Activated CD4-positive, alpha-beta T cell treated with anti-CD3 and anti-CD28 coated beads, Interleukin-2, amount 10 ng/mL, durations not matched to agents 7 days and 5 days (primary cell): ENCODE measurements at regions not wholly inside any gene's neighbourhood (a gene's known extent, or its start where the extent isn't known, plus 50 kb on each side); places are given as distances from the start of the nearest gene placed in this dataset.

Source experiments
- CTCF ChIA-PET: fragments of 350-600 bp; sonication (Branson Sonifier 250); formaldehyde crosslinking; loops from one replicate; lab custom pipeline; 2021; ENCODE audit warnings: antibody characterized with exemption; lab: Charles Lee
- POLR2A ChIA-PET: fragments of 350-600 bp; sonication (Branson Sonifier 250); formaldehyde crosslinking; loops from one replicate; lab custom pipeline; 2021; ENCODE audit warnings: antibody characterized with exemption; lab: Charles Lee
- DNase-seq: peaks from one replicate; pipeline ENCODE4 v3.0.0-alpha.2; 2020
- H3K27ac Mint-ChIP-seq: one replicate; pipeline ENCODE4 v1.8.0; 2021; ENCODE audit warnings: mild to moderate bottlenecking, moderate library complexity, mixed read lengths
- H3K27me3 Mint-ChIP-seq: one replicate; pipeline ENCODE4 v1.8.0; 2021; ENCODE audit warnings: mixed read lengths
- H3K36me3 Mint-ChIP-seq: one replicate; pipeline ENCODE4 v1.8.0; 2021; ENCODE audit warnings: low read depth, mixed read lengths
- H3K4me1 Mint-ChIP-seq: one replicate; pipeline ENCODE4 v1.8.0; 2021; ENCODE audit warnings: mixed read lengths
- H3K4me3 Mint-ChIP-seq: one replicate; pipeline ENCODE4 v1.8.0; 2021; ENCODE audit warnings: mild to moderate bottlenecking, moderate library complexity, mixed read lengths
- H3K9me3 Mint-ChIP-seq: one replicate; pipeline ENCODE4 v1.8.0; 2021; ENCODE audit warnings: mixed read lengths

DNA sequence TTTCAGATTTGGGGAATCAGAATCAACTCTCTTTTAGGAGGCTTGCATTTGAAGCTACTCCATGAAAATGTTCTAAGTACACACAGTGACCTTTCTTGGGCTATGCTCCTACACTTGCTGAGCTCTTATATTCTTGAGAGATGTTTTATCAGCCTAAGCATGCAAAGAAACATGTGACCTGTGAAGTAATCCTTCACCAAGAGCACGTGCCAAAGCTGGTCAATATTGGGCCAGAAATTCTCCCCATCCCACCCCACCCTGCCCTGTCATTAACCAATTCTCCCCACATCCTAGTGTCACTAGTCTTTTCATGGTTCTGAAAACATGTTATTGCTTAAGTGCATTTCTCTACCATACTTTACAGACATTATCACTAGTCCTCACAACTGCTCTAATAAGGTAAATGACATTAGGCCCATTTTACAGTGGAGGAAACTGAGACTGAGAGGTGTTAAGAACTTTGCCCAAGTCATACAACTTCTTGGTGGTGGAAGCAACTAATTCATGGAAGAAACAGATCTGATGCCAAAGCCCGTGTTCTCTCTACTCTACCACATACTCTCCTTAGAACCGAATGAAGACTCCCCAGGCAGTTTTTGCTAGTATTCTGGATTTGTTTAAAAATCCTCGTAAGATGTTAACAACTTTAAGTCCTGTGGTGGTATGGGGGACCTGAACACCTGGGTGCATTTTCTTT lies 200.6 kb downstream of the PTEN start:
- ChIA-PET POLR2A (no interaction called here), CTCF (interaction anchor here (0.5 to 1.0 kb wide), 3 partner anchors 9 to 747 kb away, joined by 3 read pairs; no protein-coding TSS in a partner anchor)
- Mint-ChIP-seq H3K4me3 (no peak overlapping the region), H3K4me1 (peaks cover 48% of the 10 kb centered on the region), H3K27me3 (no peaks in the 10 kb centered on the region), H3K36me3 (peaks cover 11% of the 10 kb centered on the region), H3K27ac (no peak overlapping the region), H3K9me3 (peaks cover 8% of the 10 kb centered on the region)
- no peak for DNase-seq

DNA sequence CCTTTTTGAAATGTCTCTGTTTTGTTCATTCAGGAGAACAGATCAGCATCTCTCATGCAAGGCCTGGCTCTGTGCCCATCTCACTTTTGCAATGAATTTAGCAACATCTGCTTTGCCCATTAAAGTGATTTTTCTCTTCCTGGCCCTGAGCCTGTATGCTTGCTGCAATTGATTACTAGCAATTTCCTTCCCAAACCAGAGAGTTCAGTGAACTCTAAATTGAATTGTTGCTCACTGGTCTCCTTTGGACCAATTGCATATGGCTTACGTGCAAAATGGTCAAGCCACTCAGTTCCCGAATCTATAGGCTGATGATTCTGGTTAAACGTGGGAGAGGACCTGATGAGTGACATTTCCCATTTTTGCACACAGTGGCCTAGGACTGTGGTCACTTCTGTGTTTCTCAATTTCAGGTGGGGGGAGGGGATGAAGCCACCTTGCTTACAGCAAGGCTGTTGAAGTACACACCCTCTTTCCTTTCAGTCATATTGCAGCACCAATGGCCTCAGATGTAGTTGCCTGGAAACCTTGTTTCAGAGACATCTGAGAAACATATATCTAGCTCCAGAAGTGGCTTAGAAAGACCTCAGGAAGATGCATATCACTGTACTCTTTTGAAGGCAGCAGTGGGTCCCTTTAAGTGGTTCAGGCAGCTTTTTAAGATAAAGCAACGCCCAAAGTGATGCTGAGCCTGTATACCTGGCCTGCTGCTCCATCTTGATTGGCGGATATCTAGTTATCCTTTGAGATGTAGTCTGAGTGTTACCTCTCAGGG lies 201.4 kb downstream of the PTEN start:
- CTCF ChIA-PET = interaction anchor here (1.2 kb wide), 1 partner anchor 11 kb away, joined by 3 read pairs; no protein-coding TSS in a partner anchor
- Mint-ChIP-seq H3K36me3 (peaks cover 11% of the 10 kb centered on the region), H3K9me3 (peaks cover 8% of the 10 kb centered on the region), H3K4me1 (peaks cover 48% of the 10 kb centered on the region), H3K27ac (peak overlapping the region; percentile 72), H3K27me3 (no peaks in the 10 kb centered on the region), H3K4me3 (no peak overlapping the region)
- POLR2A ChIA-PET = no interaction called here
- peak; percentile 64 for DNase-seq

DNA sequence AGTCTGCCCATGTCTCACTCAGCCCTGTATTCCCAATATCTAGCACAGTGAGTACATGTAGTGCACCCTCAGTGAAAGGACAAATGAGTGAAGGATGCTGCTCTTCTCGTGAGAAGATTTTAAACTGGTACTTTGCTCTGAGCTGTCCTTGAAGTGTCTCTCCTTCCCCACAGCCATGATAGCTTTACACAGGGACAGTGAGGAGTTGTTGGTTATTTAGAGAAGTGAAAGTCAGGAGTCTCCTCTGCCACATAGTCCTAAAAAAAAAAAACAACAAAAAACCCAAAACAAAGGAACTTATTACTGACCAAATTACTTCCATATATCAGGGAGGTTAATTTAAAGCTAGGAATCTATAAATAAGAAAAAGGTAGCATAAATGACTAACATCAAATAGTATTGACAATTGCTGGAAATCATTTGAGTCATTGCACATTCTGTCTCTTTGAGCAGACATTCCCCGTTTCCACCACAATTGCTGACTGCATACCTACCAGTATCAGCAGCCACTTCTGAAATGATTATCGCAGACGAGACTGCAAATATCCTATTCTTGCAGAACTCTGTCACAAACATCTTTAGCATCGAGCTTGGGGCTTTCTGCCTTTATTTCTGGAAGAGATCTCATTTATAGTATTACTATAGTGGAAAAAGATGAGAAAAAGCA lies 202.1 kb downstream of the PTEN start:
- Mint-ChIP-seq H3K9me3 (peaks cover 6% of the 10 kb centered on the region), H3K27ac (peak overlapping the region; percentile 72), H3K4me3 (no peak overlapping the region), H3K27me3 (peaks cover 5% of the 10 kb centered on the region), H3K36me3 (peaks cover 11% of the 10 kb centered on the region), H3K4me1 (peaks cover 48% of the 10 kb centered on the region)
- ChIA-PET POLR2A (interaction anchor here (0.6 kb wide), 2 partner anchors 11 to 206 kb away, joined by 4 to 5 read pairs; no protein-coding TSS in a partner anchor), CTCF (interaction anchor here (0.6 to 1.4 kb wide), 4 partner anchors 11 to 325 kb away, joined by 3 to 4 read pairs (median 3); no protein-coding TSS in a partner anchor)
- no peak for DNase-seq

DNA sequence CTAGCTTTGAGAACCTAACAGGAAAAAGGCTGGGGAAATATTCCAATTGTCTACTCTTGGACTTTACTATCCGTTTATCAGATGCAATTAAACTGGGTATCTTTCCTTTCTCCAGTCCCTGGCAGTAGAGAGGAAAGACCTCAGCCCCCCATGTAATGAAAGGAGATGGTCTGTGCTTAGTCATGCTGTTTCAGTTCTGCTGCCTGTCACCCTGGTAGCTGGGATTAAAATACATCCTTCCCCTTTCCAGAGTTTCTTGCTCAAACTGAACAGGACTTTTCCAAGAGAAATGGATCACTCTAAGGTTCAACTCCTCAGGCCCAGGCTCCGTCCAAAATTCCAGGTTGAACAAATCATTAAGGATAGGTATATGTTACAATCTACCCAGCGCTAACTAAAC lies 202.9 kb downstream of the PTEN start:
- Mint-ChIP-seq H3K36me3 (peaks cover 11% of the 10 kb centered on the region), H3K4me3 (no peak overlapping the region), H3K9me3 (peaks cover 6% of the 10 kb centered on the region), H3K27me3 (peaks cover 10% of the 10 kb centered on the region), H3K27ac (peak overlapping the region; percentile 77), H3K4me1 (peaks cover 48% of the 10 kb centered on the region)
- CTCF ChIA-PET = interaction anchor here (0.8 to 1.4 kb wide), 4 partner anchors 9 to 324 kb away, joined by 3 to 4 read pairs (median 3); no protein-coding TSS in a partner anchor
- DNase-seq = no peak
- POLR2A ChIA-PET = interaction anchor here (0.6 kb wide), 2 partner anchors 267 to 494 kb away, joined by 4 to 5 read pairs; no protein-coding TSS in a partner anchor

DNA sequence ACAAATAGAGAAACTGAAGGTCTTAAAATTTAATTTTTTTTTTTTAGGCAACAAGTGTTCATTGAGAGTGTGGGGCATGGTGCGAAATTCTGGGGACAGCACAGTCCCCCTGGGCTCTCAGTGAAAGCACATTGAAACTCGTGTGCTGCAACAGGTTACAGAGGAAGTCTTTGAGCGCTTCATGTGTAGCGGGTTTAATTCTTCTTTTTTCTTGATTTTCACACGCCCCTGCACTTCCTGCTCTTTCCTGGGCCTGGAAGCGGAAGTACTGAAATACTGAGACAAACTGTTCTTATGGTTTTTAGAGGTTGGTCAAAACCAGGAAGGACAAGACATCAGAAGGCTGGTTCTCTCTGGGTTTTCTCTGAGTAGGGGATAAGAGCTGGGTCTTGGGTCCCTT lies 203.5 kb downstream of the PTEN start:
- Mint-ChIP-seq H3K27me3 (peaks cover 10% of the 10 kb centered on the region), H3K27ac (peak overlapping the region; percentile 77), H3K9me3 (peaks cover 6% of the 10 kb centered on the region), H3K4me3 (no peak overlapping the region), H3K36me3 (peaks cover 11% of the 10 kb centered on the region), H3K4me1 (peaks cover 49% of the 10 kb centered on the region)
- CTCF ChIA-PET = interaction anchor here (0.6 to 1.4 kb wide), 3 partner anchors 8 to 323 kb away, joined by 3 read pairs; no protein-coding TSS in a partner anchor
- POLR2A ChIA-PET = interaction anchor here (0.6 kb wide), 2 partner anchors 267 to 493 kb away, joined by 4 to 5 read pairs; no protein-coding TSS in a partner anchor
- DNase-seq = peak; percentile 40

DNA sequence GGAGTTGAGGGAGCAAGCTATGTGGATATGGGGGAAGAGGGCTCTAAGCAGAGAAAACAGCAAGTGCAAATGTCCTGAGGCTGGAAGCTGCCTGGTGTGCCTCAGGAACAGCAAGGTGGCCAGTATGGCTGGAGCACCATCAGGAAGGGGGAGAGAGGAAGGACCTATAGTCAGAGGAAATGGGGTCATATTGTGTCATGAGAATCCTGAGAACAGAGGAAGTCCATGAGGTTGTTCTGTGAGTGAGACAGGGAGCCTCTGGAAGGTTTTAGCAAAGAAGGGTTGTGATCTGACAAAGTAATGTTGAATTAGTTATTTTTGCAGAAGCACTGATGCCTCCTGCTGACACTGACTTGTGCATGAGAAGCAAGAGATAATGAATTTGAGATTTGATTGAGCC lies 204.3 kb downstream of the PTEN start:
- no peak for DNase-seq
- Mint-ChIP-seq H3K36me3 (peaks cover 11% of the 10 kb centered on the region), H3K4me1 (peaks cover 49% of the 10 kb centered on the region), H3K4me3 (no peak overlapping the region), H3K27ac (no peak overlapping the region), H3K9me3 (peaks cover 6% of the 10 kb centered on the region), H3K27me3 (peaks cover 10% of the 10 kb centered on the region)
- ChIA-PET CTCF (no interaction called here), POLR2A (no interaction called here)

DNA sequence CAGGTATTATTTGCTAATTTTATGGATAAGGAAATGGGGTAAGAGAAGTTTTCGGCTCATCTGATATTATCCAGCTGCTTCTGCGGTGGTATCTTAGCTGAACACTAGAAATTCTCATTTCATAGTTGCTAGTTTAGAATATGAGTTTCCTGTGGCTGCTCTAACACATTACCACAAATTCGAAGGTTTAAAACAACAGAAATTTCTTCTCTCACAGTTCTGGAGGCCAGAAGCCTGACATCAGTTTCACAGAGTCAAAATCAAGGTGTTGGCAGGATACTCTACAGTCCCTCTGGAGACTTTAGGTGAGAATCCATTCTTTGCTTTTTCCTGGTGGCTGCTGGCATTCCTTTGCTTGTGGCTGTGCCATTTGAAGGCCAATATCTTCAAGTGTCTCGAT lies 205.9 kb downstream of the PTEN start:
- ChIA-PET POLR2A (no interaction called here), CTCF (interaction anchor here (1.6 kb wide), 1 partner anchor 10 kb away, joined by 3 read pairs; no protein-coding TSS in a partner anchor)
- peaks cover 13% of the 10 kb centered on the region for H3K36me3 Mint-ChIP-seq
- peaks cover 6% of the 10 kb centered on the region for H3K9me3 Mint-ChIP-seq
- peaks cover 41% of the 10 kb centered on the region for H3K4me1 Mint-ChIP-seq
- H3K4me3 Mint-ChIP-seq = no peak overlapping the region
- no peak for DNase-seq
- H3K27ac Mint-ChIP-seq = no peak overlapping the region
- peaks cover 10% of the 10 kb centered on the region for H3K27me3 Mint-ChIP-seq

DNA sequence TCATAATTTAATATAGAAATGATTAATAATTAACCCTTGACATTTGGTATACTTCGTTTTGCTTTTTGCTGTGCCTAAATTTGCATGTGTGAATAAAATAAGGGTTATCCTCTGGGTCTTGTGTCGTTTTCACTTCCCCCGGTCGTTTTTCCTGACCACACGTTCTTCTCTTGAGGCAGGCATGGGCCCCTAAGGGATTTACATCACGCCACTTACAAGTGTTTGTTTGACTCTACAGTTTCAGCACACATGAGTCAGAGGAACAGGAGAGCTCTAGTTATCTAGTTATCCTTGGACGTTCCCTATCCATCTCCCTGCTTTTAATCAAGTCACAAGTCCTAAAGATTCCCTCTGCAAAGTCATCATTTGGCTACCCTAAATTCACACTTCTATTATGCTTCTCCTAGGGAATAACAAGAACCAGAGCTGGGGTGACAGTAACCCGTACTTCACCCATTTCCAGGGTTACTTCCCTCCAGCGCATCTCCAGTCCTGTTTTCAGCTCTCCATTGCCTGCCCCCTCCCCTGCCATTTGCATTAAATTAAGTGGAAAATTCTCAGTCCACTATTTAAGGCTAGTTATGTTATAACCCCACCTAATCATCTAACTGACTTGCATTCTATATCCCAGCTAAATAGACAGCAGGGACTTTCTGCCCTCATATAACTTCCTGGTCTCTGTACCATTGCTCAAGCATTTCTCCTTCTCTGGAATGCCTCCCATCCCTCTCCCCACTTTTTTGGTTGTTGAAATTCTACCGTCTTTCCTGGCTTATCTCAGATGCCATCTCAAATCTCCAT lies 206.9 kb downstream of the PTEN start:
- peaks cover 6% of the 10 kb centered on the region for H3K9me3 Mint-ChIP-seq
- no peak overlapping the region for H3K27ac Mint-ChIP-seq
- CTCF ChIA-PET = interaction anchor here (0.8 kb wide), 1 partner anchor 266 kb away, joined by 3 read pairs; no protein-coding TSS in a partner anchor
- peaks cover 12% of the 10 kb centered on the region for H3K27me3 Mint-ChIP-seq
- DNase-seq = no peak
- POLR2A ChIA-PET = no interaction called here
- no peak overlapping the region for H3K4me3 Mint-ChIP-seq
- peaks cover 13% of the 10 kb centered on the region for H3K36me3 Mint-ChIP-seq
- peaks cover 33% of the 10 kb centered on the region for H3K4me1 Mint-ChIP-seq

DNA sequence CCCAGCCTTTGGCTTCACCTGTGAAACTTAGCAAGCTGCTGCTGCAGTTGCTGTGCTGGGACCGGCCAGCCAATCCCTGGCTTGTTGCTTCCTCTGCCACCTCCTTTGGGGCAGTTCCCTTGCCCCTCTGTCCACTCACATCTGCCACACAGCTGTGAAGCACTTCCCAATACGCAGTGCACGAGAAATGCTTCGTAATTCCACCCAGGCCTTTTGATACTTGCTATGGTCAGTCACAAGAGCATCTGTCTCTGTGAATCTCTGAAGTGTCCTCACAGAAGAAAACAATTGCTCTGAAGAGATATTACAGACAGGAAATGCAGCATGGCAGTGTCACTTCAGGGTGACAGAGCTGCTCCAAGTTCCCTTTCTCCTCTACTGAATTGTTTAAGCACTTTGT lies 208.5 kb downstream of the PTEN start:
- Mint-ChIP-seq H3K27me3 (peaks cover 12% of the 10 kb centered on the region), H3K4me3 (no peak overlapping the region), H3K9me3 (peaks cover 4% of the 10 kb centered on the region), H3K36me3 (peaks cover 10% of the 10 kb centered on the region), H3K27ac (peak overlapping the region; percentile 15), H3K4me1 (peaks cover 27% of the 10 kb centered on the region)
- ChIA-PET CTCF (no interaction called here), POLR2A (no interaction called here)
- DNase-seq = no peak

DNA sequence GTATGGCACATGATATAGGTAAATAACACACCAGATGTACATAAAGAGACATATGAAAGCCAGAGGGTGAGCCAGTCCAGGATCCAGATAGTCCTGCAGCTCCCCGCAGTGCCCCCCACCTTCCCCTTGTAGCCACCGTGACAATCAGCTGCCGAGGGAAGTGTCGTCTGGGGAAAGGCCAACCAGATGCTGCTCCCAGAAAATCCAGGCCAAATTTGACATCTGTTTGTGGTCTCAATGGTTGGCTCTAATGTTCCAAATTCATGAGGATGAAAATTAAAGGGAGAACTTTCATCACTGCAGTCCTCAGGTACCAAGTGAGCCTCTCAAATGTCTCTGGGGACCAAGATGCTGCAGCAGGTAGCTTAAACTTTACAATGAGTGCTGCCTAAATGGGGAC lies 210.3 kb downstream of the PTEN start:
- H3K27ac Mint-ChIP-seq = no peak overlapping the region
- CTCF ChIA-PET = interaction anchor here (1.2 kb wide), 1 partner anchor 10 kb away, joined by 3 read pairs; no protein-coding TSS in a partner anchor
- peaks cover 2% of the 10 kb centered on the region for H3K36me3 Mint-ChIP-seq

DNA sequence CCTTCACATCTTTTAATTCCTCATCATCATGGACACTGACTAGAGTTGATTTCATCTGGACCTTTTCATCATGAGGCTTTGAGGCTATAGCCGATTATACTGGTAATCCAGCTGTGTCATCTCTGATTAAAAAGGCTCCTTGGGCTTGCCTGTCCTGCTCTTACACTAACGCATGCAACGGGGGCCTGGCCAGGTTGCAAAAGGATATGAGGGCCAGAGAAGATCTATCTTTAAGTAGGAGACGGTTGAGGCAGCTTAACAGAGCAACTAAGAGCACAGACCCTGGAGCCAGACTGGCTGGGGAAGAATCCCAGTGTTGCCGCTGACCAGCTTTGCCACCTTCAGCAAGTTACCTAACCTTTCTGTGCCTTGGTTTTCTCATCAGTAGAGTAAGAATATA lies 211.5 kb downstream of the PTEN start:
- Mint-ChIP-seq H3K27ac (no peak overlapping the region), H3K4me1 (peaks cover 17% of the 10 kb centered on the region), H3K4me3 (no peak overlapping the region), H3K36me3 (peaks cover 2% of the 10 kb centered on the region), H3K27me3 (peaks cover 24% of the 10 kb centered on the region), H3K9me3 (no peaks in the 10 kb centered on the region)
- ChIA-PET POLR2A (no interaction called here), CTCF (interaction anchor here (1.4 kb wide), 1 partner anchor 9 kb away, joined by 3 read pairs; no protein-coding TSS in a partner anchor)
- no peak for DNase-seq

More for the DNA sequence above, 210.3 kb downstream of the PTEN start:
- Mint-ChIP-seq H3K9me3 (no peaks in the 10 kb centered on the region), H3K4me3 (no peak overlapping the region), H3K27me3 (peaks cover 16% of the 10 kb centered on the region), H3K4me1 (peaks cover 17% of the 10 kb centered on the region)
- no peak for DNase-seq
- POLR2A ChIA-PET = no interaction called here
